ENCODE measurements at regions not wholly inside any gene's neighbourhood (a gene's known extent, or its start where the extent isn't known, plus 50 kb on each side); places are given as distances from the start of the nearest gene placed in this dataset.

DNA sequence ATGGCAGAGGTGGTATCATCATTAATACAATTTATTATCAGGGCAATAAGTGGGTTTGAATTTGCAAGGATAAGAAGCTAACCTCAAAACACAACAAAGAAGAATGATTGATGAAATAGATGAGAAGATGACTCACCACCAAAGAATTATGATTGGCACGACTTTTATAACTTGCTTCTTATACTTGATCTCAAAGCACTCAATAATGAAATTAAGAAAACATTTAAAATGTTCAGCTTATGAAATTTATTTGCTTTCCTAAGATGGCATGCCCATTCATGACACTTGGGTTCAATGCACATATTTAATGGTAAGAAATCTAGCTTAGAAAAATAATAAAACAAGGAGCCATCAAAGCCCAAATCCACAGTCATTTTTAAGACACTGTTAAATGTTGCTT lies 477.5 kb downstream of the GJA1 start:
- TF ChIP-seq EZH2 (IDR thresholded peaks at IDR 0.05; ENCODE audit: insufficient read depth, poor library complexity, severe bottlenecking) (no peak), EZH2phosphoT487 (IDR thresholded peaks at IDR 0.05; ENCODE audit: insufficient read depth, low read depth) (no peak)
